ENCODE measurements at regions not wholly inside any gene's neighbourhood (a gene's known extent, or its start where the extent isn't known, plus 50 kb on each side); places are given as distances from the start of the nearest gene placed in this dataset.

DNA sequence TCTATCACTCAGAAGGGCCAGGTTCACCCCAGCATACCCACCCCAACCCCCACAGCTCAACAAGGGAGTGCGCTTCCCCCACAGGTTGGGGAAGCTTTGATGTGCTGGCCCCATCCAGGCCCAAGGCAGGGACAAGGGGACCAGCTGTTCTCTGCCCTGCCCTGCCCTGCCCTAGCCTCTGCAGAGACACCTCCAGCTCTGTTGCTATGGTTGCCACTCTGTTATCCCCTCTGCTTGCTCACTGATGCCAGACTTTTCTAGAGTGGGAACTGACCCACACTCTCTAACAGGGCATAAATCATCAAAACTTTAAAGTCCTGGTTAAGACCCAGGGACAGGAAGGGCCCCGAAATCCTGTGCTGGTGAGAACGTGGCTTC, 50.4 kb upstream of the ENPP7 start:
- TF ChIP-seq, protein P1, sequence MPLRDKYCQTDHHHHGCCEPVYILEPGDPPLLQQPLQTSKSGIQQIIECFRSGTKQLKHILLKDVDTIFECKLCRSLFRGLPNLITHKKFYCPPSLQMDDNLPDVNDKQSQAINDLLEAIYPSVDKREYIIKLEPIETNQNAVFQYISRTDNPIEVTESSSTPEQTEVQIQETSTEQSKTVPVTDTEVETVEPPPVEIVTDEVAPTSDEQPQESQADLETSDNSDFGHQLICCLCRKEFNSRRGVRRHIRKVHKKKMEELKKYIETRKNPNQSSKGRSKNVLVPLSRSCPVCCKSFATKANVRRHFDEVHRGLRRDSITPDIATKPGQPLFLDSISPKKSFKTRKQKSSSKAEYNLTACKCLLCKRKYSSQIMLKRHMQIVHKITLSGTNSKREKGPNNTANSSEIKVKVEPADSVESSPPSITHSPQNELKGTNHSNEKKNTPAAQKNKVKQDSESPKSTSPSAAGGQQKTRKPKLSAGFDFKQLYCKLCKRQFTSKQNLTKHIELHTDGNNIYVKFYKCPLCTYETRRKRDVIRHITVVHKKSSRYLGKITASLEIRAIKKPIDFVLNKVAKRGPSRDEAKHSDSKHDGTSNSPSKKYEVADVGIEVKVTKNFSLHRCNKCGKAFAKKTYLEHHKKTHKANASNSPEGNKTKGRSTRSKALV (CRISPR knock-in tag; IDR thresholded peaks at IDR 0.05) = no peak
- TF ChIP-seq CTCF (CRISPR knock-in tag; IDR thresholded peaks at IDR 0.05) (no peak), ZNF276 (CRISPR knock-in tag; IDR thresholded peaks at IDR 0.05; ENCODE audit: low read depth) (no peak), ZNF232 (CRISPR knock-in tag; IDR thresholded peaks at IDR 0.05; ENCODE audit: borderline replicate concordance) (no peak), ZNF253 (CRISPR knock-in tag; IDR thresholded peaks at IDR 0.05; ENCODE audit: borderline replicate concordance) (no peak)
- TF ChIP-seq, protein P2, sequence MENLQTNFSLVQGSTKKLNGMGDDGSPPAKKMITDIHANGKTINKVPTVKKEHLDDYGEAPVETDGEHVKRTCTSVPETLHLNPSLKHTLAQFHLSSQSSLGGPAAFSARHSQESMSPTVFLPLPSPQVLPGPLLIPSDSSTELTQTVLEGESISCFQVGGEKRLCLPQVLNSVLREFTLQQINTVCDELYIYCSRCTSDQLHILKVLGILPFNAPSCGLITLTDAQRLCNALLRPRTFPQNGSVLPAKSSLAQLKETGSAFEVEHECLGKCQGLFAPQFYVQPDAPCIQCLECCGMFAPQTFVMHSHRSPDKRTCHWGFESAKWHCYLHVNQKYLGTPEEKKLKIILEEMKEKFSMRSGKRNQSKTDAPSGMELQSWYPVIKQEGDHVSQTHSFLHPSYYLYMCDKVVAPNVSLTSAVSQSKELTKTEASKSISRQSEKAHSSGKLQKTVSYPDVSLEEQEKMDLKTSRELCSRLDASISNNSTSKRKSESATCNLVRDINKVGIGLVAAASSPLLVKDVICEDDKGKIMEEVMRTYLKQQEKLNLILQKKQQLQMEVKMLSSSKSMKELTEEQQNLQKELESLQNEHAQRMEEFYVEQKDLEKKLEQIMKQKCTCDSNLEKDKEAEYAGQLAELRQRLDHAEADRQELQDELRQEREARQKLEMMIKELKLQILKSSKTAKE (CRISPR knock-in tag; IDR thresholded peaks at IDR 0.05; ENCODE audit: borderline replicate concordance) = no peak
